SIG-M5 treated with dmso at 0.1 percent for 504 hours (cell line): ENCODE measurements at regions not wholly inside any gene's neighbourhood (a gene's known extent, or its start where the extent isn't known, plus 50 kb on each side); places are given as distances from the start of the nearest gene placed in this dataset.

Experiments used
- DNase-seq: peaks from one replicate; lab custom pipeline; 2025; ENCODE audit not compliant: unreplicated experiment; lab: John Stamatoyannopoulos, UW

GRCh38 chr2:129252781-129253460, 726.5 kb upstream of the RAB6C start:
- no peak for DNase-seq

GRCh38 chr2:129253461-129253812, 726.0 kb upstream of the RAB6C start:
- DNase-seq, result no peak

GRCh38 chr2:129254718-129255117, 724.7 kb upstream of the RAB6C start:
- no peak for DNase-seq

GRCh38 chr2:129255610-129256313, 723.7 kb upstream of the RAB6C start:
- no peak for DNase-seq

- DNase-seq, result no peak
These were observed 722.8 kb upstream of the RAB6C start for GRCh38 chr2:129256642-129257041.

GRCh38 chr2:129262934-129263333, 716.5 kb upstream of the RAB6C start:
- DNase-seq, result no peak

- no peak for DNase-seq
These were observed 715.5 kb upstream of the RAB6C start for GRCh38 chr2:129263939-129264338.

- no peak for DNase-seq
These were observed 711.9 kb upstream of the RAB6C start for GRCh38 chr2:129267559-129267958.

- no peak for DNase-seq
These were observed 706.0 kb upstream of the RAB6C start for GRCh38 chr2:129273266-129274037.

GRCh38 chr2:129274038-129274415, 705.4 kb upstream of the RAB6C start:
- no peak for DNase-seq

- DNase-seq, result no peak
These were observed 704.5 kb upstream of the RAB6C start for GRCh38 chr2:129274918-129275317.

- no peak for DNase-seq
These were observed 703.8 kb upstream of the RAB6C start for GRCh38 chr2:129275706-129276105.

GRCh38 chr2:129276978-129277584, 702.4 kb upstream of the RAB6C start:
- no peak for DNase-seq

GRCh38 chr2:129277585-129277981, 701.9 kb upstream of the RAB6C start:
- no peak for DNase-seq

- DNase-seq, result no peak
These were observed 697.5 kb upstream of the RAB6C start for GRCh38 chr2:129281791-129282530.

- no peak for DNase-seq
These were observed 694.5 kb upstream of the RAB6C start for GRCh38 chr2:129285012-129285411.

GRCh38 chr2:129293326-129293725, 686.1 kb upstream of the RAB6C start:
- DNase-seq, result no peak

- no peak for DNase-seq
These were observed 683.1 kb upstream of the RAB6C start for GRCh38 chr2:129296396-129296795.

- no peak for DNase-seq
These were observed 682.7 kb upstream of the RAB6C start for GRCh38 chr2:129296806-129297205.

- DNase-seq, result no peak
These were observed 682.0 kb upstream of the RAB6C start for GRCh38 chr2:129297430-129297829.

- DNase-seq, result no peak
These were observed 680.1 kb upstream of the RAB6C start for GRCh38 chr2:129299338-129299737.
